22Rv1 (cell line): ENCODE measurements at regions not wholly inside any gene's neighbourhood (a gene's known extent, or its start where the extent isn't known, plus 50 kb on each side); places are given as distances from the start of the nearest gene placed in this dataset.
"Not testable (repeated sequence)": the region's sequence is repeated elsewhere in the genome, so short reads cannot be mapped to it uniquely, and the experiment has no call there.

Experiments
- H3K27ac ChIP-seq: fragments of 450-650 bp; 2 replicates; pipeline ENCODE4 v1.5.1; 2017
- CTCF ChIP-seq: fragments of 450-650 bp; IDR thresholded peaks from 2 replicates; pipeline ENCODE4 v1.5.1; 2017; ENCODE audit warnings: mild to moderate bottlenecking
- ZFX ChIP-seq: fragments of 450-650 bp; IDR thresholded peaks from 2 replicates; pipeline ENCODE4 v1.6.1; 2017; ENCODE audit warnings: antibody characterized with exemption, borderline replicate concordance

GRCh38 chr10:80720549-80720948 is 182.8 kb downstream of the SH2D4B start:
- H3K27ac ChIP-seq = no peak overlapping the region
- TF ChIP-seq CTCF (no peak), ZFX (no peak)

GRCh38 chr10:80728354-80728753 is 190.7 kb downstream of the SH2D4B start:
- not testable (repeated sequence) for H3K27ac ChIP-seq

GRCh38 chr10:80729896-80730295 is 192.2 kb downstream of the SH2D4B start:
- H3K27ac ChIP-seq = no peak overlapping the region
- TF ChIP-seq CTCF = no peak
- TF ChIP-seq ZFX = no peak

GRCh38 chr10:80730522-80730921 is 192.8 kb downstream of the SH2D4B start:
- H3K27ac ChIP-seq = no peak overlapping the region
- no peak for TF ChIP-seq ZFX

GRCh38 chr10:80734589-80734988 is 196.9 kb downstream of the SH2D4B start:
- TF ChIP-seq CTCF (no peak), ZFX (no peak)

GRCh38 chr10:80737209-80737608 is 199.5 kb downstream of the SH2D4B start:
- TF ChIP-seq ZFX (no peak), CTCF (no peak)
- no peak overlapping the region for H3K27ac ChIP-seq

More at GRCh38 chr10:80734589-80734988, 196.9 kb downstream of the SH2D4B start:
- H3K27ac ChIP-seq = no peak overlapping the region

GRCh38 chr10:80739328-80739727 is 201.6 kb downstream of the SH2D4B start:
- H3K27ac ChIP-seq = no peak overlapping the region
- TF ChIP-seq CTCF (no peak), ZFX (no peak)

- no peak overlapping the region for H3K27ac ChIP-seq
- TF ChIP-seq CTCF (no peak), ZFX (no peak)
Measured at GRCh38 chr10:80739963-80740715, 202.4 kb downstream of the SH2D4B start.
